ENCODE measurements at regions not wholly inside any gene's neighbourhood (a gene's known extent, or its start where the extent isn't known, plus 50 kb on each side); places are given as distances from the start of the nearest gene placed in this dataset.
"Not testable (repeated sequence)": the region's sequence is repeated elsewhere in the genome, so short reads cannot be mapped to it uniquely, and the experiment has no call there.

DNA sequence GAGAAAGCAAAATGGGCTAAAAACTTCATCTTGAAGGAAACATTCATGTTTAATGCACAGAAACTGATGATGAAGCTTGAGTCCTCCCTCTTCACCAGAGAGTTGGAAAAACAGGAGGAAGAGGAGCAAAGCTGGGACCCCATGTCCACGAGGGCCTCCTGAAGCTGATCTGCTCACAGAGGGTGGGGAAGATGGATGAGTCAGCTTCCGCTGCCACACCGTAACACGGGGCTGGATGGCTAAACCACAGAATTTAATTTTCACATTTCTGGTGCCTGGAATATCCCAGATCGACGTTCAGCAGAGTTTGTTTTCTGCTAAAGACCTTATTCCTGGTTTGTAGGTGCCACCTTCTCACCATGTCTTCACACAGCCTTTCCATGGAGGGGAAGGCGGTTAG is 634.4 kb downstream of the RPIA start:
- RAD21 ChIA-PET (ENCODE audit: unreplicated experiment); CTCF ChIA-PET; H2AFZ ChIP-seq (ENCODE audit: control insufficient read depth, low read depth, low read length); H4K20me1 ChIP-seq (ENCODE audit: control insufficient read depth, insufficient read depth); H3K9me3 ChIP-seq (replicated peaks; ENCODE audit: control insufficient read depth, insufficient read depth, low read length); H3K9ac ChIP-seq (ENCODE audit: control insufficient read depth, insufficient read depth, low read length); POLR2A ChIA-PET; intact Hi-C loops (cut with micrococcal nuclease; ENCODE audit: unreplicated experiment); DNase-seq (ENCODE audit: low read depth, low spot score); FAIRE-seq; H3K27ac ChIP-seq (ENCODE audit: control insufficient read depth, insufficient read depth); H3K36me3 ChIP-seq (ENCODE audit: control insufficient read depth in 2 of 2, insufficient read depth in 2 of 2, low read length in 1 of 2); SMC1A ChIA-PET (ENCODE audit: uncharacterized antibody, unreplicated experiment); H3K27me3 ChIP-seq (replicated peaks in 1 of 2; ENCODE audit: control insufficient read depth in 2 of 2, insufficient read depth in 2 of 2, low read length in 1 of 2); in situ Hi-C loops (cut with MboI); H3K4me2 ChIP-seq (ENCODE audit: control insufficient read depth, insufficient read depth); H3K4me1 ChIP-seq (ENCODE audit: control insufficient read depth, insufficient read depth, low read length); H3K79me2 ChIP-seq (ENCODE audit: control insufficient read depth, insufficient read depth, low read length); H3K4me3 ChIP-seq; BruUV-seq (replicated peaks): not testable (repeated sequence)
- ATAC-seq = peak; percentile 28; the same call in 1 of the 3 replicates
- WGBS (ENCODE audit: insufficient coverage, insufficient replicate concordance, low lambda C conversion rate, missing lambda C conversion rate) = 14% methylated on average over 1 of the region's 7 CpGs

GRCh38 chr2:89326455-89326854 is 635.0 kb downstream of the RPIA start:
- BruUV-seq (replicated peaks); RAD21 ChIA-PET (ENCODE audit: unreplicated experiment); FAIRE-seq; H3K27ac ChIP-seq (ENCODE audit: control insufficient read depth, insufficient read depth); H3K27me3 ChIP-seq (replicated peaks in 1 of 2; ENCODE audit: control insufficient read depth in 2 of 2, insufficient read depth in 2 of 2, low read length in 1 of 2); intact Hi-C loops (cut with micrococcal nuclease; ENCODE audit: unreplicated experiment); H4K20me1 ChIP-seq (ENCODE audit: control insufficient read depth, insufficient read depth); POLR2A ChIA-PET; H3K4me3 ChIP-seq; in situ Hi-C loops (cut with MboI); CTCF ChIA-PET; H3K79me2 ChIP-seq (ENCODE audit: control insufficient read depth, insufficient read depth, low read length); SMC1A ChIA-PET (ENCODE audit: uncharacterized antibody, unreplicated experiment); H3K4me1 ChIP-seq (ENCODE audit: control insufficient read depth, insufficient read depth, low read length); H3K36me3 ChIP-seq (ENCODE audit: control insufficient read depth in 2 of 2, insufficient read depth in 2 of 2, low read length in 1 of 2); H3K9ac ChIP-seq (ENCODE audit: control insufficient read depth, insufficient read depth, low read length); H3K9me3 ChIP-seq (replicated peaks; ENCODE audit: control insufficient read depth, insufficient read depth, low read length); H2AFZ ChIP-seq (ENCODE audit: control insufficient read depth, low read depth, low read length); DNase-seq (ENCODE audit: low read depth, low spot score); H3K4me2 ChIP-seq (ENCODE audit: control insufficient read depth, insufficient read depth): not testable (repeated sequence)
- WGBS (ENCODE audit: insufficient coverage, insufficient replicate concordance, low lambda C conversion rate, missing lambda C conversion rate) = 0% methylated on average over 1 of the region's 2 CpGs
- peak; percentile 62 for ATAC-seq
- TF ChIP-seq CTCF (IDR thresholded peaks at IDR 0.05 in 2 of 3, conservative IDR thresholded peaks at IDR 0.05 in 1 of 3; ENCODE audit: control insufficient read depth in 2 of 3, extremely low read depth in 1 of 3, insufficient read depth in 1 of 3, low read depth in 3 of 3, low read length in 3 of 3) (peak in 1 of 3 experiments; percentile 22; a peak in 2 of 6 replicates), RAD21 (IDR thresholded peaks at IDR 0.05; ENCODE audit: insufficient read depth, low read depth, low read length) (peak; percentile 38; the same call in 1 of the 2 replicates)

DNA sequence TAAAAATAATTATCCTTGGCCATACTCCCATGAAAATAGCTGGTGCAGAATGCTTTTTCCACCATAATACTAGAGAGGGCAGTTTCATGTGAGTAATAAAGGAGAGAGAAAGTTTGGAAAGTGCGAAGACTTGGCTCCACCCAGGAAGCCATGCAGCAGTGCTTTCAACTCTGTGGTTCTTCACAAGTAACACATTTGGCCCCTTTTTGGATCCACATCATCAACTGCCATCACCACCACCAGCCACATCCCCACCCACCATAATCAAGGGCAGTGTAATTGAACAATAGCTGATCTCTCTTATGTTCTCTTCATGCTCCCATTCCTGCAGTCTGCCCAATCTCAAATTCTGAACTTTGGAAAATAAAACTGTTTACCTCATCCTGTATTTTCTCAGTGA is 637.3 kb downstream of the RPIA start:
- BruUV-seq (replicated peaks); POLR2A ChIA-PET; in situ Hi-C loops (cut with MboI): not testable (repeated sequence)

More for the DNA sequence above, 637.3 kb downstream of the RPIA start:
- FAIRE-seq; H3K4me1 ChIP-seq (ENCODE audit: control insufficient read depth, insufficient read depth, low read length); H3K36me3 ChIP-seq (ENCODE audit: control insufficient read depth in 2 of 2, insufficient read depth in 2 of 2, low read length in 1 of 2); H3K27ac ChIP-seq (ENCODE audit: control insufficient read depth, insufficient read depth); CTCF ChIA-PET; ATAC-seq; SMC1A ChIA-PET (ENCODE audit: uncharacterized antibody, unreplicated experiment); H3K9me3 ChIP-seq (replicated peaks; ENCODE audit: control insufficient read depth, insufficient read depth, low read length); H3K79me2 ChIP-seq (ENCODE audit: control insufficient read depth, insufficient read depth, low read length); H3K27me3 ChIP-seq (replicated peaks in 1 of 2; ENCODE audit: control insufficient read depth in 2 of 2, insufficient read depth in 2 of 2, low read length in 1 of 2); intact Hi-C loops (cut with micrococcal nuclease; ENCODE audit: unreplicated experiment); H3K9ac ChIP-seq (ENCODE audit: control insufficient read depth, insufficient read depth, low read length); DNase-seq (ENCODE audit: low read depth, low spot score); H2AFZ ChIP-seq (ENCODE audit: control insufficient read depth, low read depth, low read length); H3K4me2 ChIP-seq (ENCODE audit: control insufficient read depth, insufficient read depth); H3K4me3 ChIP-seq; RAD21 ChIA-PET (ENCODE audit: unreplicated experiment); H4K20me1 ChIP-seq (ENCODE audit: control insufficient read depth, insufficient read depth): not testable (repeated sequence)
- WGBS (ENCODE audit: insufficient coverage, insufficient replicate concordance, low lambda C conversion rate, missing lambda C conversion rate) = no CpG with 5 or more reads among the region's 1 CpG
